Right atrium auricular region (tissue), 2 donors: ENCODE measurements at regions not wholly inside any gene's neighbourhood (a gene's known extent, or its start where the extent isn't known, plus 50 kb on each side); places are given as distances from the start of the nearest gene placed in this dataset.

ENCODE experiments used
- DNase-seq: peaks from one replicate; pipeline ENCODE4 v3.0.0-alpha.2; 2019; ENCODE audit warnings: low spot score
- H3K27ac ChIP-seq, 2 donors: fragments of 200-600 bp; sonication (generic); 1 replicate in 1 of 2; 2 replicates in 1 of 2; pipeline ENCODE4 v1.5.1; 2016 to 2019
- H3K27me3 ChIP-seq, 2 donors: fragments of 200-600 bp; sonication (generic); one replicate each; pipeline versions ENCODE4 v1.5.1 to v1.6.0; 2017 to 2019
- H3K36me3 ChIP-seq: fragments of 200-600 bp; sonication (generic); one replicate; pipeline ENCODE4 v1.5.1; 2016
- H3K4me1 ChIP-seq, 2 donors: fragments of 200-600 bp; sonication (generic); one replicate each; pipeline versions ENCODE4 v1.5.1 to v1.6.0; 2017 to 2019
- H3K4me3 ChIP-seq, 2 donors: fragments of 200-600 bp; sonication (generic); 1 replicate in 1 of 2; 2 replicates in 1 of 2; pipeline ENCODE4 v1.5.1; 2017 to 2019; ENCODE audit warnings: mild to moderate bottlenecking in 1 of 2, moderate library complexity in 1 of 2
- H3K9me3 ChIP-seq, 2 donors: fragments of 200-600 bp; sonication (generic); one replicate each; pipeline ENCODE4 v1.5.1; 2019
- TF ChIP-seq, protein P1 (sequence below), 2 donors: fragments of 200-600 bp; sonication (generic); IDR thresholded peaks; one replicate each; pipeline ENCODE4 v1.5.1; 2019; ENCODE audit warnings: antibody characterized with exemption in 2 of 2

DNA sequence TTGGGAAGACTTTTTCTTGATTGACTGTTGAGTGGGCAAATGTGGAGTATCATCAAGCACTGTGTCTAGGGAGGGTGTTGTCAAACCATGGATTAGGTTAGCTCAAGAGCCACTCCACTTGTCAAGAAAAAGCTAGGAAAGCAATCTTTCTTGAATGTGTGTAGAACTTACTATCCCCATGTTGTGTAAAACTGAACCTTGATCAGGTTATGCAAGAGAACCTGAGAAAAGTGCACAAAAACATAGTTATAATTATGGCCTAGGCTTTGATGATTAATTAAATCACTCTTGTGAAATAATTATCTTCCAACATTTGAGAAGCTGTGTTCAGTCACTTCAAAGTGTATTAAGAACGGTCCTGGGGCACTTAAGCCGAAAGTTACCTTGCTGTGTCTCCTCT is 238.2 kb upstream of the OBI1 start:
- no peaks in the 10 kb centered on the region for H3K4me1 ChIP-seq
- H3K36me3 ChIP-seq: no peaks in the 10 kb centered on the region
- no peak overlapping the region for H3K4me3 ChIP-seq
- no peak overlapping the region for H3K27ac ChIP-seq
- DNase-seq: no peak
- TF ChIP-seq, protein P1, sequence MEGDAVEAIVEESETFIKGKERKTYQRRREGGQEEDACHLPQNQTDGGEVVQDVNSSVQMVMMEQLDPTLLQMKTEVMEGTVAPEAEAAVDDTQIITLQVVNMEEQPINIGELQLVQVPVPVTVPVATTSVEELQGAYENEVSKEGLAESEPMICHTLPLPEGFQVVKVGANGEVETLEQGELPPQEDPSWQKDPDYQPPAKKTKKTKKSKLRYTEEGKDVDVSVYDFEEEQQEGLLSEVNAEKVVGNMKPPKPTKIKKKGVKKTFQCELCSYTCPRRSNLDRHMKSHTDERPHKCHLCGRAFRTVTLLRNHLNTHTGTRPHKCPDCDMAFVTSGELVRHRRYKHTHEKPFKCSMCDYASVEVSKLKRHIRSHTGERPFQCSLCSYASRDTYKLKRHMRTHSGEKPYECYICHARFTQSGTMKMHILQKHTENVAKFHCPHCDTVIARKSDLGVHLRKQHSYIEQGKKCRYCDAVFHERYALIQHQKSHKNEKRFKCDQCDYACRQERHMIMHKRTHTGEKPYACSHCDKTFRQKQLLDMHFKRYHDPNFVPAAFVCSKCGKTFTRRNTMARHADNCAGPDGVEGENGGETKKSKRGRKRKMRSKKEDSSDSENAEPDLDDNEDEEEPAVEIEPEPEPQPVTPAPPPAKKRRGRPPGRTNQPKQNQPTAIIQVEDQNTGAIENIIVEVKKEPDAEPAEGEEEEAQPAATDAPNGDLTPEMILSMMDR (IDR thresholded peaks at IDR 0.05): no peak
- H3K9me3 ChIP-seq: no peaks in the 10 kb centered on the region
- no peaks in the 10 kb centered on the region for H3K27me3 ChIP-seq

DNA sequence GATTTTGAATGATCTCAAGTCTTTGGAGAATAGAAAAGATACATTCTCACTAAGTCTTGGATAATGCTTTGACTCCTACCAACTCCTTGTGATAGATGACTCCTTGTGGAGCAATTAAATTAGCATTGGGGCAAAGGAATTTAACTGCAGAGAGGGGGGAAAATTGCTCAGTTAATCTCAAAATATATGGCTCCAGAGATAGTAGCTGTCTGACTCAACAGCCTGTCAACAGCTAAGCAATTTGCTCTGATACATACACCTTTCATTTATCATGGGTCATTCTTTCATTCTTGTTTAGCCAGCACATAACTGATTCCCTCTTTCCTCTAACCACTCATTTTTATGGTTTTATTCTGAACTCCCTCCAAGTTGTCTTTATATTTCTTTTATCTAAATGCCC is 225.6 kb upstream of the OBI1 start:
- Histone ChIP-seq H3K27me3 (no peaks in the 10 kb centered on the region), H3K36me3 (no peaks in the 10 kb centered on the region), H3K4me3 (no peak overlapping the region), H3K4me1 (no peaks in the 10 kb centered on the region), H3K27ac (no peak overlapping the region), H3K9me3 (no peaks in the 10 kb centered on the region)
- TF ChIP-seq, protein P1 (IDR thresholded peaks at IDR 0.05): no peak
- no peak for DNase-seq

DNA sequence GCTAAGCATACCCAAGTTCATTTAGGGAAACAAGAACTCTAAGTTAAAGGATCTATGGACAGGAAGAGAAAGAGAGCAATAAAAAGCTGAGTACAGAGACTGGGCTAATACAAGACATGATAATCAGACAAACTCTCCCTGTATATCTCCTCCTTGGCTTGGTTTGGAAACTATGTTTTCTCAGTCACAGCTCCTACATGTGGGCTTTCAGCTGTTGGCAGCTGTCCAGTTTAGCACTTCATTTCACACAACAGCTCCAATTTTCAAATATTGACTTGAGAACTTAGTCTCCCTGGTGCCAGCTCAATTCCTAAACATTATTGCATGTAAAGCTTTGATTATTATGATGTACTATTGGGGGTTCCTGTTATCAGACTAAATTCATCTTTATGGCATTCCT is 222.8 kb upstream of the OBI1 start:
- TF ChIP-seq, protein P1 (IDR thresholded peaks at IDR 0.05): no peak
- no peaks in the 10 kb centered on the region for H3K4me1 ChIP-seq
- H3K27me3 ChIP-seq: no peaks in the 10 kb centered on the region
- H3K27ac ChIP-seq: no peak overlapping the region
- no peak overlapping the region for H3K4me3 ChIP-seq
- no peaks in the 10 kb centered on the region for H3K36me3 ChIP-seq
- peaks cover 0 to 5% of the 10 kb centered on the region in 2 donors for H3K9me3 ChIP-seq
- DNase-seq: no peak

DNA sequence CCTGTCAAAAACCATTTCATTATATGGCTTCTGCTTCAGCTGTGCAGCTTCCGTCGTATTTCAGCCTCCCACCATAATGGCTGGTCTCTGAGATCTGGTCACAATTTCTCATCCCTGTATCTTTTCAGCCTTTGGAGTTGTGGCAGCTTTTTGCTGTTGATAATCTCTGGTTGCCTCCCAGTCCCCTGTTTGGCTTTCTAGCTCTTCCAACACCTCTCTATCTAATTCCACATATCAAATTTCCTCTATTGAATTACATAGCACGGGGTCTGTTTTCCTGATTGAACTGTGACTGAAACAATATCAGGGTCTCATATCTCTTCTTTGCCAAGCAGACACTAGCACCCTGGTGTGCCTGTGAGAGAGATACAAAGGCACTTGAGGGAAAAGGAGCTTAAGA is 222.1 kb upstream of the OBI1 start:
- no peaks in the 10 kb centered on the region for H3K27me3 ChIP-seq
- H3K9me3 ChIP-seq: peaks cover 0 to 5% of the 10 kb centered on the region in 2 donors
- no peak overlapping the region for H3K4me3 ChIP-seq
- DNase-seq: no peak
- no peaks in the 10 kb centered on the region for H3K4me1 ChIP-seq
- H3K36me3 ChIP-seq: no peaks in the 10 kb centered on the region
- TF ChIP-seq, protein P1 (IDR thresholded peaks at IDR 0.05): no peak
- H3K27ac ChIP-seq: no peak overlapping the region

DNA sequence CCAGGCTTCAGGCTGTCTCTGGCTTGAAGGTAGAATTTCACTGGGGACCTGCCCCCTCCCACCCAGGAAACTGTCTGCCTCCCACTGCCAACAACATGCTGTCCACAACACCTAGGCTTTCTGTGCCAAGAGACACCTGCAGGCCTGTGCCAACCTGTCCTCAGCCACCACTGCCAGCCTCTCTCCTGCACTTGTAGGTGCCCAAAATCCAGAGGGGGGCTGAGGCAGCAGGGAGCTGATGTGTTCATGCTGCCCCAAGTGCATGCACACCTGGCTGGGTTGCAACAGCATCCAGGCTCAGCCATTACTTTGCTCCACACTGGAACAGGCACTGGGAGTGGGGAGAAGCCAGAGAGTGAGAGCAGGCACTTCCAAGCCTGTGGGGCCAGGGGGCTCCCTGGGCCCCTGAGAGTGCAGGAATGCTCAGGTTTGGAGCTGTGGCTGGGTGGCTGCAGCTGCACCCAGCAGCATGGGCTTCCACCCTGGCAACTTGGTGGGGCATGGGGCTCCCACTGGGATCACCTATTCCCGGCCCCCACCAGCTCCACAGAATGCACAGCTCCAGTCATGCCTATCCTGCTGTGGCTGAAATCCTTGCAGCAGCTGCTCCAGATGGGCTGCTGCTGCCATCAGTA is 218.1 kb upstream of the OBI1 start:
- TF ChIP-seq, protein P1 (IDR thresholded peaks at IDR 0.05): no peak
- no peak overlapping the region for H3K4me3 ChIP-seq
- H3K9me3 ChIP-seq: peaks cover 0 to 5% of the 10 kb centered on the region in 2 donors
- no peaks in the 10 kb centered on the region for H3K36me3 ChIP-seq
- no peaks in the 10 kb centered on the region for H3K4me1 ChIP-seq
- no peak for DNase-seq
- H3K27me3 ChIP-seq: no peaks in the 10 kb centered on the region
- no peak overlapping the region for H3K27ac ChIP-seq
